Stimulated activated CD8-positive, alpha-beta memory T cell treated with anti-CD3 and anti-CD28 coated beads, Interleukin-4, amount 100 ng/mL, for 48 hours (primary cell): ENCODE measurements at regions not wholly inside any gene's neighbourhood (a gene's known extent, or its start where the extent isn't known, plus 50 kb on each side); places are given as distances from the start of the nearest gene placed in this dataset.

Source experiments
- DNase-seq: peaks from one replicate; pipeline ENCODE4 v3.0.0-alpha.2; 2020

- no peak for DNase-seq
These were observed 1213.8 kb downstream of the TBC1D22A start for GRCh38 chr22:47976219-47976618.

DNA sequence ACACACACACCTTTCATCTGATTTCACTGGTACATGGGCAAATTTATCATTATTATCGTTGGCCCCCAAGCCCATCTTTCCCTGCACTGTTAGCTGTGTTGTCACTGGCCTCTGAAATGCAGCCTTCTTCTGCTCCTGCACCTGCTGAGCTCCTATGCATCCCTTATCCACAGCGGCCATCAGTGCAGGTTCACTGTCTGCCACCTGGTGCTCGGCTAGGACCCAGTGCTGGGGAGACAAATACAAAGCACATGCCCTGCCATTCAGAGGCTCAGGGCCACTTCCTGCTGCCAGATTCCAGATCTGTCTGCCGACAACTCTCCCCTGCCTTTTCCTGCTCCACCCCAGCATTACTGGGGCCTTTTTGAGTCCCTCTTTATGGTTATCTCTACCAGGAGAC, 1205.4 kb downstream of the TBC1D22A start:
- DNase-seq, result no peak

DNA sequence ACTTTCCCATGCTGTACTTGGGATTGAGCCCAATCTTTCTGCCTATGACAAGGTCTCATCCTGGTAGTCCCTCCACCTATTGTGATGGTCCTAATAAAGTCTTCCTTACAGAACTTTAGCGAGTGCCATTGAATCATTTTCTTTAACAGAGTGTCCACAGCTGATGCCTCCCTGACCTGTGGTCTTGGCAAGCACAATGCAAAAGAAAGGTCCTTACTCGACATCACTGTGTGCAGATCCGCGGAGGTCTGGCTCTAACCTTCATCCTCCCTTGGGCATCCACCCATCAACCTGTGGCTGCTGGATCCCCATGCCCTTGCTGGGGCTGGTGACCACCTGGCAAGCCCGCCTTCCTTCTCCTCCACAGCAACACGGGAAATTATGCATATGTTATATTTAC, 1203.9 kb downstream of the TBC1D22A start:
- DNase-seq, result no peak

DNA sequence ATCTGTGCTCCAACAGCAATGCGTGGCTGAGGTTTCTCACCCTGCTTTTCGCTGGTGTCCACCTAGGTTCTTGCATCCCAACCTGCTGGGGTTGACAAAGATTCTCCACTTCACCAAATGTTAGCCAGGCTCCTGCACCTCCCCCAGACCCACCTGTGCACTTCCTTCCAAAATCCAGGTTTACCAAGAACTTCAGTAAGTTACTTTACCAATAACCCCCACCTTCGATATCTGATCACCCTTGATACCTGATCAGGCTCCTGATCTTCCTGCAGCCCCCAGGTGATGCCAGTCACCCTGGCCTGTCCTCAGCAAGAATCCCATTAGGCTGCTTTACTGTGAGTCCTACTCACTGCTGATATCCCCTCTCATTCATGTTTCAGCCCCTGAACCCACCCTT, 1203.4 kb downstream of the TBC1D22A start:
- no peak for DNase-seq

GRCh38 chr22:47965066-47965465, 1202.6 kb downstream of the TBC1D22A start:
- DNase-seq, result no peak

GRCh38 chr22:47963660-47964059, 1201.2 kb downstream of the TBC1D22A start:
- no peak for DNase-seq

GRCh38 chr22:47957649-47958048, 1195.2 kb downstream of the TBC1D22A start:
- DNase-seq, result no peak

DNA sequence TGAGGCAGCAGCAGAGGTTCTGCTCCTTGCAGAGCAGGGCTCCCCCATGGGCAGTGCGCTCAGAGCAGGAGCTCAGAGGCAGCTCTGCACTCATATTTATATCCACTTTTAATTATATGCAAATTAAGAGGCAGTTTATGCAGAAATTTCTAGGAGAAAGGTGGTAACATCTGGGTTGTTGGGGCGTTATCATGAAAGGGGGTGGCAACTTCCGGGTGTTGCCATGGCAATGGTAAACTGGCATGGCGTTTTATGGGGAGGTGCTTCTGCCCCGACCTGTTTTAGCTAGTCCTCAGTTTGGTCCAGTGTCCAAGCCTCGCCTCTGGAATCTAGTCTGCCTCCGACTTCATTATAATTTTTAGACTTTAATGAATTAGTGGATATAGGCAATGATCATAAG, 1191.7 kb downstream of the TBC1D22A start:
- no peak for DNase-seq

DNA sequence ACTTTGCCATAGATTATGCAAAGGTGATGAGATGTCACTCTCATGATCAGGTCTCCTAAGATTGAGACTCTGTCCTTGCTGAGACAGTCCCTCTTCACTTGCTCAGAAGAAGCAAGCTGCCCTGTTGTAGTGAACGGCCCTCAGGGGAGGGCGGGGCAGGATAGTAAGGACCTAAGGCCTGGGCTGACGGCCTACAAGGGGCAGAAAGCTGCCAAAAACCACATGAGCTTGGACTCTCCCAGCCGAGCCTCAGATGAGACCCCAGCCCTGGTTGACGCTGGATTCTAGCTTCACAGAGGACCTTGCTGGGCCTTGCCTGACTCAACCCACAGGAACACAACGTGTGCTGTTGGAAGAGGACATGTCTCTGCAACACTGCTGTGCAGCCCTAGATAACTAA, 1182.5 kb downstream of the TBC1D22A start:
- no peak for DNase-seq

DNA sequence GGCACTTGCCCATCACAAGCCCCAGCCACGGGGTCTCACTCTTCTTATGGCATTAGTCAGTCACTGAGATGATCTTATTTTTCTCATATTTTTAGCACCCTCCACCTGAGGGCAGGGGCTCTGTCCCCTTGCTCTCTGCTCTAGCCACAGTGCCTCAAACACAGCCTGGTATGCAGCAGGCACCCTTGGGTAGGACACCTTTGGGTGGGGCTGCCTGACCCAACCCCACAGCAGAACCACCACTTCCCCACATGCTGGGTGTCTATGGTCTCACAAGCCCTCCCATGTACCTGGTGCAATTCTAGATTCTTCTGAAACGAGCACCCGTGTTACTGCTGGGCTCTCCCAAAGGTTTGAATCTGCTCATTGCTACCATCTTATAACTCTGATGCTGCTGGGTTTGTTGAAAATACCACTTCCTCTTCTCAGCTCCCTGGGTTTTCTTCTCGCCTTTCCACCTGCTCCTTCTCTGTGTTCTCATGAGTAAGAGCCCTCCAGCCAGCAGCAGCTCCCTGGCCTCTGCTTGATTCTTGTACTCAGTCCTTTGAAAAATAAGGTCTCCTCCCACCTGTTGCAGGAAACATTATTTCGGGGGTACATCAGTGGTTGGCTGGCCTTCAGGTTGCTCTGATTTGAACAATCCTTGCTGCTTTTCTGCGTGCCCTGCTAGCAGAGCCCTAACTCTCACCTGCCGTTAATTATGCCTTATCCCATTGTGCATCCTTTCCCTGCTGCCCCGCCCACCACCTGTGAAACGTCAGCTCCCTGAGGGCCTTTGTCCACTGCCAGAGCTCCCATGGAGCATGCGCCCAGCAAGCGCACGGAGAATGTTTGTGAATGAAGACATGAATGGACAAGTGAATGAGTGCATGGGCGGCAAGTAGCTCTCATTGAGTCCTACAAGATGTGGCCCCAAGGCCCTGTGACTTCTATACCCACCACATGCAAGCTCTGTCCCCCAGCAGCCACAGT, 1181.6 kb downstream of the TBC1D22A start:
- no peak for DNase-seq

GRCh38 chr22:47940211-47940610, 1177.8 kb downstream of the TBC1D22A start:
- no peak for DNase-seq

- DNase-seq, result no peak
These were observed 1171.4 kb downstream of the TBC1D22A start for GRCh38 chr22:47933891-47934290.

DNA sequence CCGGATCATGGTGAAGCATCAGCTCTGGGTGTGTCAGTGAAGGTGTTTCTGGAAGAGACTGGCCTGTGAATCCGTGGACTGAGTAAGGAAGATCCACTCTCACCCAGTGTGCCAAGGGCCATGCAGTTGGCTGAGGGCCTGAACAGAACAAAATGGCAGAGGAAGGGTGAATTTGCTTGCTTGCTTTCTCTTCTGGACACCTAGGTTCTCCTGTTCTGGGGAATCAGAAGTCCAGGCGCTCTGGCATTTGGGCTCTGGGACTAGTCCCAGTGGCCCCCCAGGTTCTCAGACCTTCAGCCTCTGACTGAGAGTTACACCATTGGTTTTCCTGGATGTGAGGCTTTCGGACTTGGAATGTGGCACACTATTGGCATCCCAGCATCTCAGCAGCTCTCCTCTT, 1170.8 kb downstream of the TBC1D22A start:
- DNase-seq, result no peak

DNA sequence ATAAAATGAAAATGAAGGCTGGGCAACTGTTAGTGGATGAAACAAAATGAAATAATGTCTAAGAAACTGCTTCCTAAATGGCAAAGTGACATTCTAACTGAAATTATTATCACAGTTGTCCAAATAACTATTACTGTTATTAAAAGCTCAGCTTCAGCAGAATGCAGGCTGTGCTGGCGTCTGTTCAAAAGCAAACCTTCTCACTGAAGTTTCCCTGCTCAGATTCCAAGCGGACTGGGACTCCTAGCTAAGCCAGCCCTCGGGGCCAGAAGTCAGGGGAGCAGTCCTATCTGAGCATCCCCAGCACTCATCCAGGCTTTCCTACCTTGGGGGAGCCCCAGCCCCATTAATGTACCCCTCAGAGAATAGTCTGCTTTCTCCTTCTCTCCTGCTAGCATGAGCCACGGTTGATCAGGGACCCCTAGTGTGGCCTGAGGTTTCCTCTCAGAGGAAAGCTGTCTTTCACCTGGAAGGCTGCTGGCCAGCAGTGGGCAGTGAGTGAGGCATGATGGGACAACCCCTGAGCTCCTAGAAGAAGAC, 1167.3 kb downstream of the TBC1D22A start:
- DNase-seq, result no peak

- no peak for DNase-seq
These were observed 1166.6 kb downstream of the TBC1D22A start for GRCh38 chr22:47929073-47929472.

- DNase-seq, result no peak
These were observed 1166.2 kb downstream of the TBC1D22A start for GRCh38 chr22:47928631-47929030.

DNA sequence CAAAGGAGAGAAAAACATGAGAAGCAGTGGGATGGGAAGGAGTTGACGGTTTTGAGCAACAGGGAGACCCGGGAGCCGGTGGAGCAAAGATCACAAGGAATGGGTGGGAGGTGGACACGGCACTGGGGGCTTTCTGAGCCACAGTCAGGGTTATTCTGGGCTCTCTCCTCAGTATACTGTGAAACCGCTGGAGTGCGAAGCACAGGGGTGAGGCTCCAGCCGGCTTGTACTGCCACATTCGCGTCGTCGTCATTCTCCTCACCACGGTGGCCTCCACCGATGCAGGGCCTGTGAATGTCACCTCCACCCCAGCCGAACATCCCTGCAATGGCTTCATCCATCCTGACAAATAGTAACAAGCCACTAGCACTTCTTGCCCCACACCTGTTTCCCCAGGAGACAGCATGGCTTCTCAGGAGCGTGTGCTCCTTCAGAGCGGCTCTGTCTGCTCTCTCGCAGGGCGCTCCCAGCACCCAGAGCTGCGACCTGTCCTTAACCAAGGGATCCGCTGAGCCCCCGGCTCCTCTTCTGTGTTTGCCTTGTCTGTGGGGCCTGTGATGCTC, 1165.3 kb downstream of the TBC1D22A start:
- DNase-seq, result no peak

DNA sequence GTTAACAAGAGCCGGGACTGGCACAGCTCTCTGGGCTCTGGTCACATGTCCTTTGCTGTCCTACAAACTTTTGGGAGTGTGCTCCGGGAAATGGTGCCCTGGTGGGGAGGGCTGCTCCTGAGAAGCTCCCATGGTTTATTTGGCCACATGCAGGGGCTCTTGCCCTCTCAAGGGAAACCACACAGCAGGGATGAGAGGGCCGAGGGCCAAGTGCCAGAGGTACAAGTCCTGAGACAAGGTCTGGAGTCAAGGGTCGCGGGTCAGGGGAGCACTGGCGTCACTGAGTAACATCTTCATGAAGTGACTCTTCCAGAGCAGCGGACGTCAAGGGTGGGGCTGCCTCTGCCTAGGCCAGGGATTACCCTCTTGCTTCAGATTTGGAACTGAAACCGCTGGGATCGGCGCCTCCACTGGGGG, 1160.6 kb downstream of the TBC1D22A start:
- DNase-seq, result no peak

DNA sequence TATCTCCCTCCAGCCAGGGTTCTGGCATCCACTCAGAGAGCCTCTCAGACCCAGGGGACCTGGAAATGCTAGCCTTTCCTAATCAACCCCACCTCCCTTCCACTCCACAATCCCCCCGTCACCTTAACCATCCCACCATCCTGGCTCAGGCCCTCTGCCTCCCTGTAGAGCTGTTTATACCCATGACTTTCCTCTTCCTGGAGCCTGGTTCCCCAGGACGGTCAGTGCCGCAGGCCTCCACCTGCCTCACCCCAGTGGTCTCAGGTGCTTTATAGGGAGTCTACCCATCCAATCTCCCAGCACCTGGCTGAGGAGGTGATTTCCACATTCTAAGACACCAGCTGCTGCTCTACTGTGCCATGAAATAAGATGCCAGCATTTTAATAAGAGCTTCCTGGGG, 1159.5 kb downstream of the TBC1D22A start:
- DNase-seq, result no peak

- DNase-seq, result no peak
These were observed 1158.0 kb downstream of the TBC1D22A start for GRCh38 chr22:47920380-47920959.

DNA sequence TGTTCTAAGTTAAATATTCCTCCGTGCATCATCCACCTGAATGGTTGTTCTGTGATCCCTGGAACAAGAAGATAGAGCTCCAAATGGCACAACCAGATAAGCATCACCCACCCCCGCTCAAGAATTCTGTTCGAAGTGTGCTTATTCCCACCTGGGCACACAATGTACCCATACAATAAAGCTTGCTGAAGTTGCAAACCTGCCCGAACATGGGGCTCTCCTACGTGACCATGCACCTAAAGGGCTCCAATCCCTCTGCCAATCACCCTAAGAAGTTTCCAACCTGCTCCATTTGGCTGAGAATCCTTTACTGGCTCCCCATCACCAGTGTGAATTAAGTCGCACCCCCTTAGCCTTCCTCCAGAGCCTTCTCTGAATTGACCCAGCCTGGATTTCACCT, 1157.4 kb downstream of the TBC1D22A start:
- no peak for DNase-seq

DNA sequence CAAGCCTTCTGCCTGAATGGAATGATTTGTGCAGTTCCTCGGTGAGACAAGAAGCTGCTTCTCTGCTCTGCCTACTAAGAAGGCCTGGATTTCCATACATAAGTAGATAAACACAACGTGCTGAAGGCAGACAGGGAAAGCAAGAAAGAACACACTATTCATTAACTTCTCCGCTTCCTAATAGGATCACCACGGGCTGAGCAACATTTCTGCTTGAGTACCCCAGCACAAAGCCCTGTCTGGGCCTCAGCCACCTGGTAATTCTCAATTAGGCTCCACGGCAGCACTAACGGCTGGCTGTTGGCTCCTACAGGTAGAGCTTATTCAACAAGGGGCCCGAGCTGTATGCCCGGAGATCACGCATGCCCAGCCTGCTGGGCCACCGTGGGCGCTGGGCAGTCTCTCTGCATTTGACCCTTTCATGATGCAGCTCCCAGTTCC, 1156.6 kb downstream of the TBC1D22A start:
- DNase-seq, result no peak

DNA sequence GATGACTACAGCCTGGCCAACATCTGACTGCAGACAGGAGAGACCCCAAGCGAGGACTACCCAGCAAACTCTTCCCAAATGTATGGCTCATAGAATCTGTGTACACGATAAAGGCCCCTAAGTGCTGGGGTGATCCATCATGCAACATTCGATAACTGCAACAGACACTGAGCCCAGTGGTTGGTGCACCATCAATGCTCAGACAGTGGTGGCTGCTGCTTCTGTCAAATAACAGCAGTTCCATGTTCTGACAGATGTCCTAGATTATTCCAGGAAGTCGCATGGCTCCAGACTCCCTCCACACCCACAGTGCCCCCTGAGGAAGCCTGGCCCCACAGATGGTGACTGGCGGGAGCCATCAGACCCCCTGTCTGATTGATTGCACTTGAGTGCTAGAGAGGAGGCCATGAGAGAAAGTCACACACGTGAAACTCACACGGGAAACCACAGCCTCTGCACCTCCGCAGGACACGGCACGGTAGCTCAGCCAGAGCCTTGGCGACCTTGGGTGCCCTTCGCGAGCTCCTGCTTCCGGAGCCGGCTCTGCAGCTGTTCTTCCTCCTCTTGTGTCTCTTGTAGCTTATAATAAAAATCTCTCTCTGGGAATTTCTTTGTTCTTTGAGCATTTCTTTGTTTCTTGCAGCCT, 1155.9 kb downstream of the TBC1D22A start:
- peak; percentile 40 for DNase-seq
